ENCODE measurements at regions not wholly inside any gene's neighbourhood (a gene's known extent, or its start where the extent isn't known, plus 50 kb on each side); places are given as distances from the start of the nearest gene placed in this dataset.

GRCh38 chr1:94593611-94594010, 52.1 kb upstream of the F3 start:
- TF ChIP-seq TSHZ2 (CRISPR knock-in tag; IDR thresholded peaks at IDR 0.05) = no peak
- no peak for TF ChIP-seq ZFP3 (CRISPR knock-in tag; IDR thresholded peaks at IDR 0.05)
- no peak for TF ChIP-seq CREB5 (CRISPR knock-in tag; IDR thresholded peaks at IDR 0.05; ENCODE audit: low read depth)
- TF ChIP-seq PPARA (CRISPR knock-in tag; IDR thresholded peaks at IDR 0.05; ENCODE audit: borderline replicate concordance) = no peak
- TF ChIP-seq SNAI2 (CRISPR knock-in tag; IDR thresholded peaks at IDR 0.05) = no peak
- ATAC-seq = no peak

GRCh38 chr1:94592571-94592920, 51.0 kb upstream of the F3 start:
- ATAC-seq = no peak

More at GRCh38 chr1:94592571-94592920, 51.0 kb upstream of the F3 start:
- no peak for TF ChIP-seq ESRRG (CRISPR knock-in tag; IDR thresholded peaks at IDR 0.05)
- no peak for TF ChIP-seq GLIS3 (CRISPR knock-in tag; IDR thresholded peaks at IDR 0.05)
- TF ChIP-seq CSRNP3 (CRISPR knock-in tag; IDR thresholded peaks at IDR 0.05) = no peak
- no peak for TF ChIP-seq ARNTL (CRISPR knock-in tag; IDR thresholded peaks at IDR 0.05; ENCODE audit: borderline replicate concordance, low read depth)
- no peak for TF ChIP-seq BACH2 (CRISPR knock-in tag; IDR thresholded peaks at IDR 0.05; ENCODE audit: borderline replicate concordance)
- no peak for TF ChIP-seq TCF4 (CRISPR knock-in tag; IDR thresholded peaks at IDR 0.05; ENCODE audit: borderline replicate concordance)
- TF ChIP-seq OSR1 (CRISPR knock-in tag; IDR thresholded peaks at IDR 0.05) = no peak
- TF ChIP-seq RARB (CRISPR knock-in tag; IDR thresholded peaks at IDR 0.05) = no peak
- no peak for TF ChIP-seq TSHZ2 (CRISPR knock-in tag; IDR thresholded peaks at IDR 0.05)
- TF ChIP-seq PATZ1 (CRISPR knock-in tag; IDR thresholded peaks at IDR 0.05; ENCODE audit: borderline replicate concordance) = no peak
- TF ChIP-seq ZFP3 (CRISPR knock-in tag; IDR thresholded peaks at IDR 0.05) = no peak
- TF ChIP-seq POU6F1 (CRISPR knock-in tag; IDR thresholded peaks at IDR 0.05; ENCODE audit: borderline replicate concordance, low read depth) = no peak
- no peak for TF ChIP-seq CREB5 (CRISPR knock-in tag; IDR thresholded peaks at IDR 0.05; ENCODE audit: low read depth)
